Thoracic aorta (tissue), 2 donors: ENCODE measurements at regions not wholly inside any gene's neighbourhood (a gene's known extent, or its start where the extent isn't known, plus 50 kb on each side); places are given as distances from the start of the nearest gene placed in this dataset.

Source experiments
- ATAC-seq: fragments of 150-250 bp; one replicate; pipeline ENCODE4 v1.8.0; 2017; ENCODE audit warnings: low read depth; ENCODE audit not compliant: insufficient number of reproducible peaks, low FRiP score
- DNase-seq: peaks from one replicate; pipeline ENCODE4 v3.0.0-alpha.2; 2020; ENCODE audit warnings: low spot score
- H3K27ac ChIP-seq, 2 donors: fragments of 200-600 bp; sonication (generic); 1 replicate in 1 of 2; 2 replicates in 1 of 2; pipeline ENCODE4 v1.5.1; 2016; ENCODE audit warnings: mild to moderate bottlenecking in 2 of 2, moderate library complexity in 2 of 2
- H3K27me3 ChIP-seq: fragments of 200-600 bp; sonication (generic); replicated peaks from 2 replicates; pipeline ENCODE4 v1.6.0; 2016; ENCODE audit warnings: mild to moderate bottlenecking; ENCODE audit not compliant: insufficient read depth
- H3K36me3 ChIP-seq: fragments of 200-600 bp; sonication (generic); one replicate; pipeline ENCODE4 v1.5.1; 2016
- H3K4me1 ChIP-seq, 2 donors: fragments of 200-600 bp; sonication (generic); 1 replicate in 1 of 2; 2 replicates in 1 of 2; pipeline versions ENCODE4 v1.5.1 to v1.6.0; 2016; ENCODE audit warnings: low read depth in 2 of 2, mild to moderate bottlenecking in 1 of 2; ENCODE audit not compliant: control insufficient read depth in 1 of 2
- H3K4me3 ChIP-seq: fragments of 200-600 bp; sonication (generic); 2 replicates; pipeline ENCODE4 v1.5.1; 2016; ENCODE audit warnings: mild to moderate bottlenecking
- H3K9me3 ChIP-seq: fragments of 200-600 bp; sonication (generic); 2 replicates; pipeline ENCODE4 v1.5.1; 2016
- CTCF ChIP-seq: fragments of 200-600 bp; sonication (generic); IDR thresholded peaks from one replicate; pipeline ENCODE4 v1.5.1; 2019; ENCODE audit warnings: antibody characterized with exemption

DNA sequence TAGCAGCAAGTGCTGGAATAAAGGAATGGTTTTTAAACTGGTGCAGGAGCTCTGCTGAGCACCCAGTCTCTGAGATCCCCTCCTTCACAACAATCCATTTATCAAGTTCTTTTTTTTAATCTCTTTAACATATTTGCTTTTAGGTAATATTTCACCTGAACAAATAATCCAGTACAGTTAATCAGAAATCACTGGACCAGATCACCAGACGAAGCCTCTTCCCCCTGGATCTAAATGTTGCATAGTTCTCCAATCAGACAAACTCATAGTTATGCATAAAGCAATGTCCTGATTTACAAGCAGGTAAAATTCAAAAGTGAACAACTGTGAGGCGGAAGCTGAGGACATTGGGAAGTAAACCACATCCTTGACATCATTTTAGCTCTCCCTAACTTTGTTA, 657.7 kb upstream of the RORB start:
- Histone ChIP-seq H3K4me3 (no peak overlapping the region), H3K27ac (no peak overlapping the region), H3K36me3 (no peaks in the 10 kb centered on the region), H3K9me3 (no peaks in the 10 kb centered on the region), H3K4me1 (no peaks in the 10 kb centered on the region), H3K27me3 (no peaks in the 10 kb centered on the region)
- no peak for TF ChIP-seq CTCF
- ATAC-seq = no peak
- DNase-seq = no peak

- Histone ChIP-seq H3K9me3 (no peaks in the 10 kb centered on the region), H3K27ac (no peak overlapping the region), H3K4me3 (no peak overlapping the region), H3K36me3 (no peaks in the 10 kb centered on the region), H3K4me1 (no peaks in the 10 kb centered on the region), H3K27me3 (no peaks in the 10 kb centered on the region)
- ATAC-seq (no peak), DNase-seq (no peak)
- TF ChIP-seq CTCF = no peak
Observed at GRCh38 chr9:73841018-73841417, 656.1 kb upstream of the RORB start.

- H3K9me3 ChIP-seq = no peaks in the 10 kb centered on the region
- H3K4me3 ChIP-seq = no peak overlapping the region
- TF ChIP-seq CTCF = no peak
- ATAC-seq (no peak), DNase-seq (no peak)
- H3K27ac ChIP-seq = no peak overlapping the region
- H3K4me1 ChIP-seq = no peaks in the 10 kb centered on the region
- no peaks in the 10 kb centered on the region for H3K36me3 ChIP-seq
- no peaks in the 10 kb centered on the region for H3K27me3 ChIP-seq
Observed at GRCh38 chr9:73844135-73844534, 653.0 kb upstream of the RORB start.

DNA sequence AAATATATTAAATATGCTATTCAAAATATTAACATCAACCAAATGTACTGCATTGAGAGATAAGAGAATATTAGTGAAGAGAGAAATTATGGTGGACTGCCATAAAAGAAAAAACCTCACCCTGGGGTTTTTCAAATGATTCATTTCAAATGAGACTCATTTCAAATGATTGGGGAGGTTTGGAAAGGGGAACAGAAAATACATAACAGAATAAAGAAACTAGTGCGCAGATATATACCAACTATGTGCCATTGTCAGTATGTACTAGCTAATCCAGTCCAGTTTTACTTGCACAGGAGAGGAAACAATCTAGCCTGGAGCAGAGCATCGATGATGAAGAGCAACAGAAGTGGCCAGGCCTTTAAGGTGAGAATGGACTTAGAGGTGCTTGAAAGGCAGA, 651.6 kb upstream of the RORB start:
- Histone ChIP-seq H3K27me3 (no peaks in the 10 kb centered on the region), H3K27ac (no peak overlapping the region), H3K4me3 (no peak overlapping the region), H3K9me3 (no peaks in the 10 kb centered on the region), H3K36me3 (no peaks in the 10 kb centered on the region), H3K4me1 (no peaks in the 10 kb centered on the region)
- no peak for DNase-seq
- no peak for ATAC-seq
- TF ChIP-seq CTCF = no peak

DNA sequence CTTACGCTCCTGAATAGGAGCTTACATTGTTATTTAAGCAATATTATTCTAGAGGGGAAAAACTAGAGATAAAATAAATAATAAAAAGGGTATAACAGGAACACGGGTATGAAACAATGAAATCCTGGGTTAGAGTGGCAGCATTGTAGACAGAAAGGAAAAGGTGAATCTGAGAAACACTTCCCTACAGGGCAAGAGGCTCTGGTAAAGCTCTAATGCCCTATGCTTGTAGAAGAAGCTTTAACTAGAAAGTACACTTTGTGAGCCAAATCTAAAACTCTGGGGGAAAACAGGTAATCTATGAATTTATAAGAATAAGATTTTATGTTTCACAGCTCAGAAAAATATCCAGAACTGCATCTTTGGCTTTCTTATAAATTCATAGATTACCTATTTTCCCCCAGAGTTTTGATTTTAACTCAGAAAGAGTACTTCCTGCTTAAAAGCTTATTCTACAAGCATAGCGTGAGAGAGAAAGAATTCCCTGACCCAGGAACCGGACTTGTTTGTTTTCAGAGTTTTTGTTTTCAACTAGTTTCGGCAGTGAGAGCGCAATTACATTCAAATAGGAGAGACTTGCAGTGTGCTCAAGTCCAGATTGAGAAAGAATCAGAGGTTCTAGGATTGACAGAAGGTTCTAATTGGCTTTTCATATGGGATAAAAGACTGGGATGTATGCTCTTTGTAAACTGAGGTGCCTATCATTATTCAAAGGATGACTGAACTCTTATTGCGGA, 651.0 kb upstream of the RORB start:
- TF ChIP-seq CTCF = no peak
- DNase-seq = no peak

More for the DNA sequence above, 651.0 kb upstream of the RORB start:
- H3K4me1 ChIP-seq = no peaks in the 10 kb centered on the region
- no peak overlapping the region for H3K27ac ChIP-seq
- ATAC-seq = no peak
- no peaks in the 10 kb centered on the region for H3K27me3 ChIP-seq
- no peak overlapping the region for H3K4me3 ChIP-seq
- H3K9me3 ChIP-seq = no peaks in the 10 kb centered on the region
- no peaks in the 10 kb centered on the region for H3K36me3 ChIP-seq
